Kidney epithelial cell (primary cell): ENCODE measurements at regions not wholly inside any gene's neighbourhood (a gene's known extent, or its start where the extent isn't known, plus 50 kb on each side); places are given as distances from the start of the nearest gene placed in this dataset.

Experiments
- DNase-seq: peaks from one replicate; pipeline ENCODE4 v3.0.0-alpha.2; 2010; ENCODE audit warnings: low read depth
- H3K27me3 ChIP-seq: 2 replicates; pipeline ENCODE4 v1.6.0; 2011; ENCODE audit warnings: low read length; ENCODE audit not compliant: control insufficient read depth, insufficient read depth
- H3K36me3 ChIP-seq: 2 replicates; pipeline ENCODE4 v1.5.1; 2011; ENCODE audit warnings: low read length; ENCODE audit not compliant: control insufficient read depth, insufficient read depth
- H3K4me3 ChIP-seq: 2 replicates; pipeline ENCODE4 v1.5.1; 2011; ENCODE audit warnings: low read depth, mild to moderate bottlenecking, control low read depth, low read length
- CTCF ChIP-seq: IDR thresholded peaks from 2 replicates; pipeline ENCODE4 v1.5.1; 2011; ENCODE audit warnings: mild to moderate bottlenecking, moderate library complexity, low read length, control low read depth, inconsistent platforms; ENCODE audit not compliant: insufficient read depth, poor library complexity, severe bottlenecking

GRCh38 chr5:133851521-133851920, 116.9 kb downstream of the C5orf15 start:
- TF ChIP-seq CTCF, result no peak
- DNase-seq, result no peak
- Histone ChIP-seq H3K36me3 (no peaks in the 10 kb centered on the region), H3K4me3 (no peak overlapping the region), H3K27me3 (peaks cover 2% of the 10 kb centered on the region)

- Histone ChIP-seq H3K4me3 (no peak overlapping the region), H3K27me3 (peaks cover 2% of the 10 kb centered on the region), H3K36me3 (no peaks in the 10 kb centered on the region)
- no peak for DNase-seq
- TF ChIP-seq CTCF, result no peak
These were observed 117.6 kb downstream of the C5orf15 start for GRCh38 chr5:133850811-133851210.

- no peak overlapping the region for H3K4me3 ChIP-seq
- H3K36me3 ChIP-seq, result no peaks in the 10 kb centered on the region
- no peak for DNase-seq
- H3K27me3 ChIP-seq, result peaks cover 2% of the 10 kb centered on the region
- no peak for TF ChIP-seq CTCF
These were observed 119.3 kb downstream of the C5orf15 start for GRCh38 chr5:133849116-133849515.

GRCh38 chr5:133848341-133848811, 120.0 kb downstream of the C5orf15 start:
- no peak for DNase-seq
- H3K36me3 ChIP-seq, result no peaks in the 10 kb centered on the region
- no peak overlapping the region for H3K4me3 ChIP-seq
- no peak for TF ChIP-seq CTCF
- H3K27me3 ChIP-seq, result peaks cover 2% of the 10 kb centered on the region

GRCh38 chr5:133847886-133848285, 120.5 kb downstream of the C5orf15 start:
- Histone ChIP-seq H3K4me3 (no peak overlapping the region), H3K36me3 (no peaks in the 10 kb centered on the region), H3K27me3 (peaks cover 2% of the 10 kb centered on the region)
- TF ChIP-seq CTCF, result no peak
- DNase-seq, result no peak

- TF ChIP-seq CTCF, result no peak
- H3K4me3 ChIP-seq, result no peak overlapping the region
- no peak for DNase-seq
- no peaks in the 10 kb centered on the region for H3K36me3 ChIP-seq
- H3K27me3 ChIP-seq, result peaks cover 2% of the 10 kb centered on the region
These were observed 121.1 kb downstream of the C5orf15 start for GRCh38 chr5:133847301-133847700.
